MCF 10A (cell line): ENCODE measurements at regions not wholly inside any gene's neighbourhood (a gene's known extent, or its start where the extent isn't known, plus 50 kb on each side); places are given as distances from the start of the nearest gene placed in this dataset.

Experiments
- BruUV-seq: library from RNA; stranded (reverse); fragments of 400-500 nt; replicated peaks from 2 replicates; lab custom pipeline; 2021; lab: Mats Ljungman, UMichigan
- CTCF ChIA-PET: fragments of 300-600 bp; sonication (Branson Sonifier 250); formaldehyde crosslinking; extraction: SDS; loops from one replicate; lab custom pipeline; 2021; ENCODE audit warnings: antibody characterized with exemption, inconsistent platforms; lab: Yijun Ruan, JAX
- POLR2A ChIA-PET: fragments of 300-600, 350-650 bp; sonication (Branson Sonifier 250); formaldehyde crosslinking; extraction: SDS; loops from one replicate; lab custom pipeline; 2020; ENCODE audit warnings: antibody characterized with exemption, inconsistent platforms; lab: Yijun Ruan, JAX
- DNase-seq: peaks from one replicate; pipeline ENCODE4 v3.0.0-alpha.2; 2018; ENCODE audit not compliant: unreplicated experiment
- H3K27ac Mint-ChIP-seq: one replicate; pipeline ENCODE4 v1.8.0; 2022; ENCODE audit warnings: mild to moderate bottlenecking, low read depth, mixed read lengths; ENCODE audit not compliant: unreplicated experiment
- H3K27me3 Mint-ChIP-seq: one replicate; pipeline ENCODE4 v1.8.0; 2022; ENCODE audit warnings: mixed read lengths; ENCODE audit not compliant: insufficient read depth, unreplicated experiment
- H3K36me3 Mint-ChIP-seq: one replicate; pipeline ENCODE4 v1.8.0; 2022; ENCODE audit warnings: mild to moderate bottlenecking, moderate library complexity, mixed read lengths; ENCODE audit not compliant: insufficient read depth, unreplicated experiment
- H3K4me1 Mint-ChIP-seq: one replicate; pipeline ENCODE4 v1.8.0; 2022; ENCODE audit warnings: mixed read lengths; ENCODE audit not compliant: insufficient read depth, unreplicated experiment
- H3K4me3 Mint-ChIP-seq: one replicate; pipeline ENCODE4 v1.8.0; 2022; ENCODE audit warnings: mild to moderate bottlenecking, moderate library complexity, mixed read lengths; ENCODE audit not compliant: unreplicated experiment
- H3K9me3 Mint-ChIP-seq: one replicate; pipeline ENCODE4 v1.8.0; 2022; ENCODE audit warnings: mixed read lengths; ENCODE audit not compliant: unreplicated experiment
- CTCF ChIP-seq: fragments of 200-600 bp; IDR thresholded peaks from one replicate; pipeline ENCODE4 v1.8.0; 2022; ENCODE audit warnings: antibody characterized with exemption, mild to moderate bottlenecking; ENCODE audit not compliant: unreplicated experiment
- intact Hi-C: fragments of 100-400 bp; cut with micrococcal nuclease; formaldehyde crosslinking; loops from 2 replicates; pipeline ENCODE4 v1.14.1; 2022

GRCh38 chr16:64773184-64773583 is 348.7 kb downstream of the CDH11 start:
- intact Hi-C loops = no loop called here
- H3K4me1 Mint-ChIP-seq = no peaks in the 10 kb centered on the region
- DNase-seq = peak; percentile 18
- ChIA-PET POLR2A (no interaction called here), CTCF (no interaction called here)
- no peak overlapping the region for H3K27ac Mint-ChIP-seq
- TF ChIP-seq CTCF = no peak
- no peaks in the 10 kb centered on the region for H3K36me3 Mint-ChIP-seq
- H3K27me3 Mint-ChIP-seq = no peaks in the 10 kb centered on the region
- H3K4me3 Mint-ChIP-seq = no peak overlapping the region
- H3K9me3 Mint-ChIP-seq = no peaks in the 10 kb centered on the region
- BruUV-seq = no TSS peak

GRCh38 chr16:64771273-64771672 is 350.6 kb downstream of the CDH11 start:
- no peaks in the 10 kb centered on the region for H3K9me3 Mint-ChIP-seq
- intact Hi-C loops = no loop called here
- no peaks in the 10 kb centered on the region for H3K36me3 Mint-ChIP-seq
- no peak overlapping the region for H3K27ac Mint-ChIP-seq
- no peak overlapping the region for H3K4me3 Mint-ChIP-seq
- POLR2A ChIA-PET = no interaction called here
- BruUV-seq = no TSS peak
- no peaks in the 10 kb centered on the region for H3K4me1 Mint-ChIP-seq
- CTCF ChIA-PET = interaction anchor here (0.6 to 1.1 kb wide), 2 partner anchors 129 to 414 kb away, joined by 4 to 5 read pairs; no protein-coding TSS in a partner anchor
- TF ChIP-seq CTCF = no peak
- no peaks in the 10 kb centered on the region for H3K27me3 Mint-ChIP-seq
- DNase-seq = no peak

GRCh38 chr16:64762211-64762610 is 359.7 kb downstream of the CDH11 start:
- intact Hi-C loops = no loop called here
- H3K4me1 Mint-ChIP-seq = no peaks in the 10 kb centered on the region
- H3K27ac Mint-ChIP-seq = no peak overlapping the region
- no peak for TF ChIP-seq CTCF
- CTCF ChIA-PET = no interaction called here
- DNase-seq = no peak
- H3K27me3 Mint-ChIP-seq = no peaks in the 10 kb centered on the region
- POLR2A ChIA-PET = no interaction called here
- BruUV-seq = no TSS peak
- H3K4me3 Mint-ChIP-seq = no peak overlapping the region
- H3K36me3 Mint-ChIP-seq = no peaks in the 10 kb centered on the region
- H3K9me3 Mint-ChIP-seq = peaks cover 6% of the 10 kb centered on the region

GRCh38 chr16:64754279-64754678 is 367.6 kb downstream of the CDH11 start:
- ChIA-PET CTCF (no interaction called here), POLR2A (no interaction called here)
- peak; percentile 18 for DNase-seq
- TF ChIP-seq CTCF = no peak
- intact Hi-C loops = no loop called here
- H3K27me3 Mint-ChIP-seq = no peaks in the 10 kb centered on the region
- H3K4me1 Mint-ChIP-seq = no peaks in the 10 kb centered on the region
- H3K36me3 Mint-ChIP-seq = no peaks in the 10 kb centered on the region
- no peak overlapping the region for H3K4me3 Mint-ChIP-seq
- H3K27ac Mint-ChIP-seq = no peak overlapping the region
- no TSS peak for BruUV-seq
- peaks cover 7% of the 10 kb centered on the region for H3K9me3 Mint-ChIP-seq
